HCT116 (cell line): ENCODE measurements at regions not wholly inside any gene's neighbourhood (a gene's known extent, or its start where the extent isn't known, plus 50 kb on each side); places are given as distances from the start of the nearest gene placed in this dataset.

ENCODE experiments used
- ATAC-seq: fragments of 200-7000 bp; cut with Tn5 transposase; 2 replicates; pipeline ENCODE4 v1.9.1; 2020; ENCODE audit warnings: mild to moderate bottlenecking, moderate library complexity
- BruUV-seq: library from RNA; stranded (reverse); fragments of 400-500 nt; replicated peaks from 2 replicates; lab custom pipeline; 2021; lab: Mats Ljungman, UMichigan
- CTCF ChIA-PET: fragments of 300-600 bp; sonication (Branson Sonifier 250); formaldehyde crosslinking; loops from one replicate; lab custom pipeline; 2021; ENCODE audit warnings: antibody characterized with exemption; lab: Charles Lee
- POLR2A ChIA-PET: fragments of 300-600, 350-600 bp; sonication (Branson Sonifier 250); formaldehyde crosslinking; loops from one replicate; lab custom pipeline; 2021; ENCODE audit warnings: antibody characterized with exemption; lab: Charles Lee
- RAD21 ChIA-PET, 2 experiments: fragments of 300-600 bp; sonication (Branson Sonifier 250); formaldehyde crosslinking; loops; one replicate each; lab custom pipeline; 2023; ENCODE audit warnings: low total read pairs in 2 of 2; ENCODE audit not compliant: uncharacterized antibody in 2 of 2, unreplicated experiment in 2 of 2, low non-redundant PET in 1 of 2; lab: Charles Lee
- DNase-seq: peaks from one replicate; pipeline ENCODE4 v3.0.0-alpha.2; 2010; ENCODE audit warnings: low read depth, low spot score
- H2AFZ ChIP-seq: fragments of 200-600 bp; shearing (Covaris generic), sonication (generic); 2 replicates; pipeline ENCODE4 v1.6.1; 2017; ENCODE audit warnings: low read depth, mixed run types, mixed read lengths, antibody characterized with exemption, low read length; ENCODE audit not compliant: poor library complexity, severe bottlenecking
- H3K27ac ChIP-seq: 2 replicates; pipeline ENCODE4 v1.5.1; 2012; ENCODE audit warnings: low read depth, low read length
- H3K27me3 ChIP-seq: fragments of 200-600 bp; sonication (generic); 2 replicates; pipeline ENCODE4 v1.6.1; 2016; ENCODE audit warnings: mixed run types, low read length, mixed read lengths; ENCODE audit not compliant: insufficient read depth
- H3K36me3 ChIP-seq, 2 experiments: fragments of 200-500 bp in 1 of 2; fragments of 200-600 bp in 1 of 2; sonication (Bioruptor generic) in 1 of 2; sonication (generic) in 1 of 2; 2 replicates each; pipeline versions ENCODE4 v1.5.1 to v1.6.1; 2014 to 2016; ENCODE audit warnings: low read length in 2 of 2, inconsistent platforms in 1 of 2, mixed read lengths in 1 of 2, mixed run types in 1 of 2; ENCODE audit not compliant: insufficient read depth in 2 of 2, control insufficient read depth in 1 of 2
- H3K4me1 ChIP-seq, 2 experiments: fragments of 200-600 bp in 1 of 2; sonication (generic) in 1 of 2; 2 replicates each; pipeline versions ENCODE4 v1.5.1 to v1.6.1; 2012 to 2017; ENCODE audit warnings: low read length in 2 of 2, inconsistent platforms in 1 of 2, mild to moderate bottlenecking in 1 of 2, mixed read lengths in 1 of 2, mixed run types in 1 of 2, moderate library complexity in 1 of 2; ENCODE audit not compliant: insufficient read depth in 2 of 2, control insufficient read depth in 1 of 2
- H3K4me2 ChIP-seq: fragments of 200-600 bp; sonication (generic); 2 replicates; pipeline ENCODE4 v1.6.1; 2017; ENCODE audit warnings: mixed run types, low read length, mixed read lengths
- H3K4me3 ChIP-seq, 2 experiments: fragments of 200-600 bp in 1 of 2; sonication (generic) in 1 of 2; replicated peaks in 1 of 2; 2 replicates each; pipeline ENCODE4 v1.5.1; 2011 to 2016; ENCODE audit warnings: low read length in 2 of 2, control low read depth in 1 of 2, low read depth in 1 of 2, mild to moderate bottlenecking in 1 of 2, mixed read lengths in 1 of 2, mixed run types in 1 of 2
- H3K79me2 ChIP-seq: fragments of 200-600 bp; sonication (generic); 2 replicates; pipeline ENCODE4 v1.6.1; 2017; ENCODE audit warnings: mild to moderate bottlenecking, mixed run types, low read length, moderate library complexity, mixed read lengths; ENCODE audit not compliant: insufficient read depth
- H3K9ac ChIP-seq: fragments of 200-600 bp; sonication (generic); 2 replicates; pipeline ENCODE4 v1.6.1; 2016; ENCODE audit warnings: low read length, mixed read lengths
- H3K9me2 ChIP-seq: fragments of 200-600 bp; sonication (generic), shearing (Covaris generic); 2 replicates; pipeline ENCODE4 v1.6.1; 2017; ENCODE audit warnings: mixed run types, mild to moderate bottlenecking, moderate library complexity; ENCODE audit not compliant: insufficient read depth
- H3K9me3 ChIP-seq, 2 experiments: fragments of 200-500 bp in 1 of 2; fragments of 200-600 bp in 1 of 2; sonication (Bioruptor generic) in 1 of 2; sonication (generic) in 1 of 2; 2 replicates each; pipeline ENCODE4 v1.6.1; 2014 to 2017; ENCODE audit warnings: low read length in 2 of 2, mixed read lengths in 2 of 2, inconsistent platforms in 1 of 2, low read depth in 1 of 2, mild to moderate bottlenecking in 1 of 2, mixed run types in 1 of 2, moderate library complexity in 1 of 2; ENCODE audit not compliant: control insufficient read depth in 1 of 2, insufficient read depth in 1 of 2
- H4K20me1 ChIP-seq: fragments of 200-600 bp; sonication (generic), shearing (Covaris generic); 2 replicates; pipeline ENCODE4 v1.6.1; 2017; ENCODE audit warnings: mixed run types, mild to moderate bottlenecking, moderate library complexity; ENCODE audit not compliant: insufficient read depth
- EZH2 ChIP-seq: fragments of 200-600 bp; sonication (generic); IDR thresholded peaks from 2 replicates; pipeline ENCODE4 v1.6.1; 2017; ENCODE audit warnings: antibody characterized with exemption, mixed run types
- FOSL1 ChIP-seq: IDR thresholded peaks from 2 replicates; pipeline ENCODE4 v1.6.1; 2012; ENCODE audit warnings: low read depth
- JUND ChIP-seq: IDR thresholded peaks from 2 replicates; pipeline ENCODE4 v1.6.1; 2012
- POLR2A ChIP-seq: IDR thresholded peaks from 2 replicates; pipeline ENCODE4 v1.7.0; 2011; ENCODE audit warnings: borderline replicate concordance; ENCODE audit not compliant: insufficient read depth, insufficient read length; ENCODE audit errors: extremely low read depth
- POLR2AphosphoS5 ChIP-seq: IDR thresholded peaks from 2 replicates; pipeline ENCODE4 v1.6.1; 2011; ENCODE audit warnings: mild to moderate bottlenecking, low read depth, low read length, moderate library complexity
- RAD21 ChIP-seq: IDR thresholded peaks from 2 replicates; pipeline ENCODE4 v1.6.1; 2012; ENCODE audit warnings: low read depth, mild to moderate bottlenecking
- SIN3A ChIP-seq: IDR thresholded peaks from 2 replicates; pipeline ENCODE4 v1.6.1; 2012; ENCODE audit warnings: low read depth
- YY1 ChIP-seq: IDR thresholded peaks from 2 replicates; pipeline ENCODE4 v1.6.1; 2011; ENCODE audit warnings: low read length, low read depth, moderate library complexity, mild to moderate bottlenecking; ENCODE audit not compliant: insufficient replicate concordance; ENCODE audit errors: extremely low read depth
- ZBTB33 ChIP-seq: IDR thresholded peaks from 2 replicates; pipeline ENCODE4 v1.6.1; 2011; ENCODE audit warnings: mild to moderate bottlenecking, low read length, moderate library complexity; ENCODE audit not compliant: insufficient replicate concordance; ENCODE audit errors: extremely low read depth
- ZFX ChIP-seq: fragments of 450-650 bp; IDR thresholded peaks from 2 replicates; pipeline ENCODE4 v1.6.1; 2017
- ZNF274 ChIP-seq: fragments of 200-500 bp; sonication (Bioruptor generic); IDR thresholded peaks from 2 replicates; pipeline ENCODE4 v1.6.1; 2014; ENCODE audit warnings: mild to moderate bottlenecking, low read depth, low read length, inconsistent platforms
- intact Hi-C: fragments of 100-400 bp; cut with micrococcal nuclease; formaldehyde crosslinking; loops from 2 replicates; pipeline ENCODE4 v1.10.0; 2022
- TF ChIP-seq, protein P1 (sequence below), 3 experiments: fragments of 200-600 bp in 1 of 3; sonication (generic) in 1 of 3; IDR thresholded peaks in 2 of 3; conservative IDR thresholded peaks in 1 of 3; 2 replicates each; pipeline ENCODE4 v1.5.1; 2012 to 2017; ENCODE audit warnings: low read depth in 2 of 3, low read length in 2 of 3, antibody characterized with exemption in 1 of 3, borderline replicate concordance in 1 of 3, control low read depth in 1 of 3, mild to moderate bottlenecking in 1 of 3, mixed read lengths in 1 of 3, mixed run types in 1 of 3, moderate library complexity in 1 of 3; ENCODE audit not compliant: insufficient read depth in 1 of 3
- TF ChIP-seq, protein P2 (sequence below): IDR thresholded peaks from 2 replicates; pipeline ENCODE4 v1.6.1; 2012
- TF ChIP-seq, protein P3 (sequence below): IDR thresholded peaks from 2 replicates; pipeline ENCODE4 v1.6.1; 2012; ENCODE audit warnings: low read depth

- CTCF ChIA-PET = interaction anchor here (1.0 kb wide), 1 partner anchor 414 kb away, joined by 3 read pairs; no protein-coding TSS in a partner anchor
- H3K27ac ChIP-seq = no peak overlapping the region
- no peak overlapping the region for H3K4me3 ChIP-seq
- POLR2A ChIA-PET = no interaction called here
- H2AFZ ChIP-seq = no peak overlapping the region
- intact Hi-C loops = no loop called here
- BruUV-seq = no TSS peak
- H4K20me1 ChIP-seq = no peaks in the 10 kb centered on the region
- TF ChIP-seq POLR2A (no peak), EZH2 (no peak), JUND (no peak), ZFX (no peak), SIN3A (no peak), FOSL1 (no peak)
- TF ChIP-seq, protein P1, sequence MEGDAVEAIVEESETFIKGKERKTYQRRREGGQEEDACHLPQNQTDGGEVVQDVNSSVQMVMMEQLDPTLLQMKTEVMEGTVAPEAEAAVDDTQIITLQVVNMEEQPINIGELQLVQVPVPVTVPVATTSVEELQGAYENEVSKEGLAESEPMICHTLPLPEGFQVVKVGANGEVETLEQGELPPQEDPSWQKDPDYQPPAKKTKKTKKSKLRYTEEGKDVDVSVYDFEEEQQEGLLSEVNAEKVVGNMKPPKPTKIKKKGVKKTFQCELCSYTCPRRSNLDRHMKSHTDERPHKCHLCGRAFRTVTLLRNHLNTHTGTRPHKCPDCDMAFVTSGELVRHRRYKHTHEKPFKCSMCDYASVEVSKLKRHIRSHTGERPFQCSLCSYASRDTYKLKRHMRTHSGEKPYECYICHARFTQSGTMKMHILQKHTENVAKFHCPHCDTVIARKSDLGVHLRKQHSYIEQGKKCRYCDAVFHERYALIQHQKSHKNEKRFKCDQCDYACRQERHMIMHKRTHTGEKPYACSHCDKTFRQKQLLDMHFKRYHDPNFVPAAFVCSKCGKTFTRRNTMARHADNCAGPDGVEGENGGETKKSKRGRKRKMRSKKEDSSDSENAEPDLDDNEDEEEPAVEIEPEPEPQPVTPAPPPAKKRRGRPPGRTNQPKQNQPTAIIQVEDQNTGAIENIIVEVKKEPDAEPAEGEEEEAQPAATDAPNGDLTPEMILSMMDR (IDR thresholded peaks at IDR 0.05 in 2 of 3, conservative IDR thresholded peaks at IDR 0.05 in 1 of 3; ENCODE audit: borderline replicate concordance in 1 of 3, insufficient read depth in 1 of 3, low read depth in 2 of 3, low read length in 2 of 3) = no peak
- no peak for DNase-seq
- H3K27me3 ChIP-seq = no peaks in the 10 kb centered on the region
- H3K4me2 ChIP-seq = no peak overlapping the region
- peaks cover 8% of the 10 kb centered on the region in 2 experiments; a peak in 2 of 4 replicates for H3K9me3 ChIP-seq
- no peaks in the 10 kb centered on the region for H3K36me3 ChIP-seq
- no peak overlapping the region for H3K9ac ChIP-seq
- RAD21 ChIA-PET = interaction anchor here in 1 of 2 experiments (0.6 kb wide), 1 partner anchor 214 kb away, joined by 3 read pairs; no protein-coding TSS in a partner anchor
- H3K4me1 ChIP-seq = no peaks in the 10 kb centered on the region
- H3K79me2 ChIP-seq = no peaks in the 10 kb centered on the region
- H3K9me2 ChIP-seq = no peaks in the 10 kb centered on the region
- ATAC-seq = no peak
Observed at GRCh38 chr5:98354922-98355321, 418.5 kb upstream of the RGMB start.

GRCh38 chr5:98360548-98360947, 412.9 kb upstream of the RGMB start:
- Histone ChIP-seq H3K36me3 (no peaks in the 10 kb centered on the region), H3K4me1 (no peaks in the 10 kb centered on the region), H2AFZ (no peak overlapping the region), H3K9me2 (no peaks in the 10 kb centered on the region), H3K9me3 (no peaks in the 10 kb centered on the region), H3K27ac (no peak overlapping the region), H3K4me3 (no peak overlapping the region), H3K79me2 (no peaks in the 10 kb centered on the region), H3K27me3 (no peaks in the 10 kb centered on the region), H4K20me1 (no peaks in the 10 kb centered on the region), H3K4me2 (no peak overlapping the region), H3K9ac (no peak overlapping the region)
- ChIA-PET POLR2A (no interaction called here), RAD21 (no interaction called here), CTCF (no interaction called here)
- no peak for DNase-seq
- no peak for ATAC-seq
- intact Hi-C loops = no loop called here
- BruUV-seq = no TSS peak
- TF ChIP-seq POLR2AphosphoS5 (no peak), ZBTB33 (no peak), YY1 (no peak), ZNF274 (no peak), RAD21 (no peak)
- TF ChIP-seq, protein P2, sequence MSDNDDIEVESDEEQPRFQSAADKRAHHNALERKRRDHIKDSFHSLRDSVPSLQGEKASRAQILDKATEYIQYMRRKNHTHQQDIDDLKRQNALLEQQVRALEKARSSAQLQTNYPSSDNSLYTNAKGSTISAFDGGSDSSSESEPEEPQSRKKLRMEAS = no peak
- TF ChIP-seq, protein P3, sequence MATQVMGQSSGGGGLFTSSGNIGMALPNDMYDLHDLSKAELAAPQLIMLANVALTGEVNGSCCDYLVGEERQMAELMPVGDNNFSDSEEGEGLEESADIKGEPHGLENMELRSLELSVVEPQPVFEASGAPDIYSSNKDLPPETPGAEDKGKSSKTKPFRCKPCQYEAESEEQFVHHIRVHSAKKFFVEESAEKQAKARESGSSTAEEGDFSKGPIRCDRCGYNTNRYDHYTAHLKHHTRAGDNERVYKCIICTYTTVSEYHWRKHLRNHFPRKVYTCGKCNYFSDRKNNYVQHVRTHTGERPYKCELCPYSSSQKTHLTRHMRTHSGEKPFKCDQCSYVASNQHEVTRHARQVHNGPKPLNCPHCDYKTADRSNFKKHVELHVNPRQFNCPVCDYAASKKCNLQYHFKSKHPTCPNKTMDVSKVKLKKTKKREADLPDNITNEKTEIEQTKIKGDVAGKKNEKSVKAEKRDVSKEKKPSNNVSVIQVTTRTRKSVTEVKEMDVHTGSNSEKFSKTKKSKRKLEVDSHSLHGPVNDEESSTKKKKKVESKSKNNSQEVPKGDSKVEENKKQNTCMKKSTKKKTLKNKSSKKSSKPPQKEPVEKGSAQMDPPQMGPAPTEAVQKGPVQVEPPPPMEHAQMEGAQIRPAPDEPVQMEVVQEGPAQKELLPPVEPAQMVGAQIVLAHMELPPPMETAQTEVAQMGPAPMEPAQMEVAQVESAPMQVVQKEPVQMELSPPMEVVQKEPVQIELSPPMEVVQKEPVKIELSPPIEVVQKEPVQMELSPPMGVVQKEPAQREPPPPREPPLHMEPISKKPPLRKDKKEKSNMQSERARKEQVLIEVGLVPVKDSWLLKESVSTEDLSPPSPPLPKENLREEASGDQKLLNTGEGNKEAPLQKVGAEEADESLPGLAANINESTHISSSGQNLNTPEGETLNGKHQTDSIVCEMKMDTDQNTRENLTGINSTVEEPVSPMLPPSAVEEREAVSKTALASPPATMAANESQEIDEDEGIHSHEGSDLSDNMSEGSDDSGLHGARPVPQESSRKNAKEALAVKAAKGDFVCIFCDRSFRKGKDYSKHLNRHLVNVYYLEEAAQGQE = no peak
